ENCODE measurements at regions not wholly inside any gene's neighbourhood (a gene's known extent, or its start where the extent isn't known, plus 50 kb on each side); places are given as distances from the start of the nearest gene placed in this dataset.

GRCh38 chr10:47088656-47089354 lies 177.6 kb downstream of the PTPN20 start:
- no peak overlapping the region for H2BK15ac ChIP-seq (replicated peaks; ENCODE audit: low read depth)
- H2BK5ac ChIP-seq (ENCODE audit: low read length): no peak overlapping the region
- H3K4me1 ChIP-seq (ENCODE audit: control insufficient read depth, low read depth, low read length): peaks cover 2% of the 10 kb centered on the region
- no peak overlapping the region for H3K9ac ChIP-seq (ENCODE audit: low read length)
- no peak overlapping the region for H3K23ac ChIP-seq (ENCODE audit: low read length)
- WGBS (ENCODE audit: extremely low coverage, insufficient coverage, low lambda C conversion rate): no CpG with 5 or more reads among the region's 10 CpGs
- DNase-seq: no peak
- no peaks in the 10 kb centered on the region for H3K79me2 ChIP-seq (ENCODE audit: control insufficient read depth, insufficient read depth, low read length)
- no peak overlapping the region for H2BK120ac ChIP-seq (ENCODE audit: low read depth, low read length)
- no peak overlapping the region for H2AK5ac ChIP-seq (ENCODE audit: low read length)
- no peak overlapping the region for H3K4me2 ChIP-seq (ENCODE audit: low read length)
- no peak overlapping the region for H4K8ac ChIP-seq (ENCODE audit: low read depth, low read length)
- H3K36me3 ChIP-seq (ENCODE audit: control insufficient read depth, insufficient read depth, low read length): no peaks in the 10 kb centered on the region
- no peak overlapping the region for H3K27ac ChIP-seq (ENCODE audit: low read depth, low read length)
- H3K4me3 ChIP-seq (ENCODE audit: low read length): no peak overlapping the region
- no peak overlapping the region for H4K5ac ChIP-seq (ENCODE audit: low read length)
- H3K18ac ChIP-seq (ENCODE audit: low read length): no peak overlapping the region
- H3K27me3 ChIP-seq (ENCODE audit: insufficient read depth, low read length, poor library complexity): no peaks in the 10 kb centered on the region
- H3K79me1 ChIP-seq (ENCODE audit: low read length): no peaks in the 10 kb centered on the region
- H3K56ac ChIP-seq (ENCODE audit: low read length): no peak overlapping the region
- no peak overlapping the region for H3K4ac ChIP-seq (ENCODE audit: low read depth, low read length)

- H2BK120ac ChIP-seq (ENCODE audit: low read depth, low read length): no peak overlapping the region
- DNase-seq: no peak
- H4K5ac ChIP-seq (ENCODE audit: low read length): no peak overlapping the region
These were observed 178.8 kb downstream of the PTPN20 start for GRCh38 chr10:47090042-47090441.

GRCh38 chr10:47090903-47091302 lies 179.7 kb downstream of the PTPN20 start:
- H3K36me3 ChIP-seq (ENCODE audit: control insufficient read depth, insufficient read depth, low read length): no peaks in the 10 kb centered on the region
- H3K4me2 ChIP-seq (ENCODE audit: low read length): no peak overlapping the region
- H4K8ac ChIP-seq (ENCODE audit: low read depth, low read length): no peak overlapping the region
- H3K23ac ChIP-seq (ENCODE audit: low read length): no peak overlapping the region
- no peak overlapping the region for H2BK15ac ChIP-seq (replicated peaks; ENCODE audit: low read depth)
- H3K4me1 ChIP-seq (ENCODE audit: control insufficient read depth, low read depth, low read length): peaks cover 2% of the 10 kb centered on the region
- H3K79me1 ChIP-seq (ENCODE audit: low read length): no peaks in the 10 kb centered on the region
- H3K9ac ChIP-seq (ENCODE audit: low read length): no peak overlapping the region
- H3K27ac ChIP-seq (ENCODE audit: low read depth, low read length): no peak overlapping the region
- no peak overlapping the region for H3K56ac ChIP-seq (ENCODE audit: low read length)
- H3K18ac ChIP-seq (ENCODE audit: low read length): no peak overlapping the region
- H3K79me2 ChIP-seq (ENCODE audit: control insufficient read depth, insufficient read depth, low read length): no peaks in the 10 kb centered on the region
- H3K4ac ChIP-seq (ENCODE audit: low read depth, low read length): no peak overlapping the region
- H2BK120ac ChIP-seq (ENCODE audit: low read depth, low read length): no peak overlapping the region
- H4K5ac ChIP-seq (ENCODE audit: low read length): no peak overlapping the region
- no peak overlapping the region for H3K4me3 ChIP-seq (ENCODE audit: low read length)
- no peak overlapping the region for H2BK5ac ChIP-seq (ENCODE audit: low read length)
- WGBS (ENCODE audit: extremely low coverage, insufficient coverage, low lambda C conversion rate): no CpG with 5 or more reads among the region's 7 CpGs
- no peak for DNase-seq
- no peak overlapping the region for H2AK5ac ChIP-seq (ENCODE audit: low read length)
- H3K27me3 ChIP-seq (ENCODE audit: insufficient read depth, low read length, poor library complexity): no peaks in the 10 kb centered on the region

More at GRCh38 chr10:47090042-47090441, 178.8 kb downstream of the PTPN20 start:
- Histone ChIP-seq H3K27me3 (ENCODE audit: insufficient read depth, low read length, poor library complexity) (no peaks in the 10 kb centered on the region), H3K23ac (ENCODE audit: low read length) (no peak overlapping the region), H3K4me1 (ENCODE audit: control insufficient read depth, low read depth, low read length) (peaks cover 2% of the 10 kb centered on the region), H4K8ac (ENCODE audit: low read depth, low read length) (no peak overlapping the region), H2BK5ac (ENCODE audit: low read length) (no peak overlapping the region), H3K4me3 (ENCODE audit: low read length) (no peak overlapping the region), H3K79me1 (ENCODE audit: low read length) (no peaks in the 10 kb centered on the region), H3K79me2 (ENCODE audit: control insufficient read depth, insufficient read depth, low read length) (no peaks in the 10 kb centered on the region), H3K56ac (ENCODE audit: low read length) (no peak overlapping the region), H3K4ac (ENCODE audit: low read depth, low read length) (no peak overlapping the region), H3K9ac (ENCODE audit: low read length) (no peak overlapping the region), H2AK5ac (ENCODE audit: low read length) (no peak overlapping the region), H3K27ac (ENCODE audit: low read depth, low read length) (no peak overlapping the region), H3K18ac (ENCODE audit: low read length) (no peak overlapping the region), H3K4me2 (ENCODE audit: low read length) (no peak overlapping the region), H2BK15ac (replicated peaks; ENCODE audit: low read depth) (no peak overlapping the region), H3K36me3 (ENCODE audit: control insufficient read depth, insufficient read depth, low read length) (no peaks in the 10 kb centered on the region)
- no CpG with 5 or more reads among the region's 3 CpGs for WGBS (ENCODE audit: extremely low coverage, insufficient coverage, low lambda C conversion rate)

- no peak overlapping the region for H3K9ac ChIP-seq (ENCODE audit: low read length)
- H3K27me3 ChIP-seq (ENCODE audit: insufficient read depth, low read length, poor library complexity): no peaks in the 10 kb centered on the region
- no peak overlapping the region for H3K4me3 ChIP-seq (ENCODE audit: low read length)
- H2BK15ac ChIP-seq (replicated peaks; ENCODE audit: low read depth): no peak overlapping the region
- no peaks in the 10 kb centered on the region for H3K36me3 ChIP-seq (ENCODE audit: control insufficient read depth, insufficient read depth, low read length)
- H4K5ac ChIP-seq (ENCODE audit: low read length): no peak overlapping the region
- H2BK5ac ChIP-seq (ENCODE audit: low read length): no peak overlapping the region
- no peaks in the 10 kb centered on the region for H3K79me1 ChIP-seq (ENCODE audit: low read length)
- H3K18ac ChIP-seq (ENCODE audit: low read length): no peak overlapping the region
- H3K56ac ChIP-seq (ENCODE audit: low read length): no peak overlapping the region
- WGBS (ENCODE audit: extremely low coverage, insufficient coverage, low lambda C conversion rate): no CpG with 5 or more reads among the region's 2 CpGs
- no peak overlapping the region for H2BK120ac ChIP-seq (ENCODE audit: low read depth, low read length)
- H3K27ac ChIP-seq (ENCODE audit: low read depth, low read length): no peak overlapping the region
- H3K79me2 ChIP-seq (ENCODE audit: control insufficient read depth, insufficient read depth, low read length): no peaks in the 10 kb centered on the region
- H3K4me1 ChIP-seq (ENCODE audit: control insufficient read depth, low read depth, low read length): peaks cover 2% of the 10 kb centered on the region
- no peak overlapping the region for H3K23ac ChIP-seq (ENCODE audit: low read length)
- H4K8ac ChIP-seq (ENCODE audit: low read depth, low read length): no peak overlapping the region
- no peak overlapping the region for H3K4me2 ChIP-seq (ENCODE audit: low read length)
- no peak for DNase-seq
- H3K4ac ChIP-seq (ENCODE audit: low read depth, low read length): no peak overlapping the region
- H2AK5ac ChIP-seq (ENCODE audit: low read length): no peak overlapping the region
These were observed 180.2 kb downstream of the PTPN20 start for GRCh38 chr10:47091421-47091820.

GRCh38 chr10:47092376-47092775 lies 181.1 kb downstream of the PTPN20 start:
- Histone ChIP-seq H3K4me2 (ENCODE audit: low read length) (no peak overlapping the region), H3K18ac (ENCODE audit: low read length) (no peak overlapping the region), H3K79me2 (ENCODE audit: control insufficient read depth, insufficient read depth, low read length) (no peaks in the 10 kb centered on the region), H2BK120ac (ENCODE audit: low read depth, low read length) (no peak overlapping the region), H2AK5ac (ENCODE audit: low read length) (no peak overlapping the region), H4K8ac (ENCODE audit: low read depth, low read length) (no peak overlapping the region), H3K56ac (ENCODE audit: low read length) (no peak overlapping the region), H2BK5ac (ENCODE audit: low read length) (no peak overlapping the region), H3K4me1 (ENCODE audit: control insufficient read depth, low read depth, low read length) (peaks cover 2% of the 10 kb centered on the region), H3K27me3 (ENCODE audit: insufficient read depth, low read length, poor library complexity) (no peaks in the 10 kb centered on the region), H3K4ac (ENCODE audit: low read depth, low read length) (no peak overlapping the region), H3K79me1 (ENCODE audit: low read length) (no peaks in the 10 kb centered on the region), H3K36me3 (ENCODE audit: control insufficient read depth, insufficient read depth, low read length) (no peaks in the 10 kb centered on the region), H3K4me3 (ENCODE audit: low read length) (no peak overlapping the region), H3K23ac (ENCODE audit: low read length) (no peak overlapping the region), H3K27ac (ENCODE audit: low read depth, low read length) (no peak overlapping the region), H4K5ac (ENCODE audit: low read length) (no peak overlapping the region), H2BK15ac (replicated peaks; ENCODE audit: low read depth) (no peak overlapping the region), H3K9ac (ENCODE audit: low read length) (no peak overlapping the region)
- DNase-seq: no peak
- WGBS (ENCODE audit: extremely low coverage, insufficient coverage, low lambda C conversion rate): no CpG with 5 or more reads among the region's 4 CpGs

- H3K9ac ChIP-seq (ENCODE audit: low read length): no peak overlapping the region
- H3K23ac ChIP-seq (ENCODE audit: low read length): no peak overlapping the region
- no peak overlapping the region for H3K4ac ChIP-seq (ENCODE audit: low read depth, low read length)
- H3K4me1 ChIP-seq (ENCODE audit: control insufficient read depth, low read depth, low read length): no peaks in the 10 kb centered on the region
- H3K4me3 ChIP-seq (ENCODE audit: low read length): no peak overlapping the region
- H3K27ac ChIP-seq (ENCODE audit: low read depth, low read length): no peak overlapping the region
- H2BK15ac ChIP-seq (replicated peaks; ENCODE audit: low read depth): no peak overlapping the region
- no peak overlapping the region for H2BK120ac ChIP-seq (ENCODE audit: low read depth, low read length)
- H3K27me3 ChIP-seq (ENCODE audit: insufficient read depth, low read length, poor library complexity): no peaks in the 10 kb centered on the region
- no peak overlapping the region for H2BK5ac ChIP-seq (ENCODE audit: low read length)
- no peak overlapping the region for H4K8ac ChIP-seq (ENCODE audit: low read depth, low read length)
- no peak overlapping the region for H2AK5ac ChIP-seq (ENCODE audit: low read length)
- H3K79me2 ChIP-seq (ENCODE audit: control insufficient read depth, insufficient read depth, low read length): no peaks in the 10 kb centered on the region
- no peak overlapping the region for H3K4me2 ChIP-seq (ENCODE audit: low read length)
- no peak overlapping the region for H4K5ac ChIP-seq (ENCODE audit: low read length)
- no peak overlapping the region for H3K56ac ChIP-seq (ENCODE audit: low read length)
- no peak for DNase-seq
- no CpG with 5 or more reads among the region's 5 CpGs for WGBS (ENCODE audit: extremely low coverage, insufficient coverage, low lambda C conversion rate)
- H3K36me3 ChIP-seq (ENCODE audit: control insufficient read depth, insufficient read depth, low read length): no peaks in the 10 kb centered on the region
- H3K79me1 ChIP-seq (ENCODE audit: low read length): no peaks in the 10 kb centered on the region
- H3K18ac ChIP-seq (ENCODE audit: low read length): no peak overlapping the region
These were observed 181.6 kb downstream of the PTPN20 start for GRCh38 chr10:47092831-47093230.
